GM23338 (cell line): ENCODE measurements at regions not wholly inside any gene's neighbourhood (a gene's known extent, or its start where the extent isn't known, plus 50 kb on each side); places are given as distances from the start of the nearest gene placed in this dataset.

Experiments used
- ATAC-seq: fragments of 200-7000 bp; cut with Tn5 transposase; 3 replicates; pipeline ENCODE4 v1.9.1; 2020
- DNase-seq: peaks from one replicate; pipeline ENCODE4 v3.0.0-alpha.2; 2015; ENCODE audit warnings: low spot score
- H2AFZ ChIP-seq: fragments of 200-600 bp; sonication (generic); 2 replicates; pipeline ENCODE4 v1.8.0; 2016; ENCODE audit warnings: antibody characterized with exemption, mild to moderate bottlenecking, moderate library complexity
- H3F3A ChIP-seq: fragments of 200-600 bp; sonication (generic); replicated peaks from 2 replicates; pipeline ENCODE4 v1.8.0; 2017; ENCODE audit warnings: antibody characterized with exemption, mixed run types, low read depth
- H3K27ac ChIP-seq: fragments of 200-600 bp; sonication (generic); 2 replicates; pipeline ENCODE4 v1.6.1; 2016; ENCODE audit warnings: low read depth
- H3K27me3 ChIP-seq: fragments of 200-600 bp; sonication (generic); 2 replicates; pipeline ENCODE4 v1.8.0; 2016; ENCODE audit warnings: mild to moderate bottlenecking, mixed run types, moderate library complexity; ENCODE audit not compliant: insufficient read depth
- H3K36me3 ChIP-seq: fragments of 200-600 bp; sonication (generic); 2 replicates; pipeline ENCODE4 v1.8.0; 2016; ENCODE audit warnings: mild to moderate bottlenecking; ENCODE audit not compliant: insufficient read depth
- H3K4me1 ChIP-seq: fragments of 200-600 bp; sonication (generic); 2 replicates; pipeline ENCODE4 v1.8.0; 2016; ENCODE audit warnings: mild to moderate bottlenecking, moderate library complexity; ENCODE audit not compliant: insufficient read depth
- H3K4me2 ChIP-seq: fragments of 200-600 bp; sonication (generic); 2 replicates; pipeline ENCODE4 v1.7.1; 2017; ENCODE audit warnings: mixed run types
- H3K4me3 ChIP-seq: fragments of 200-600 bp; sonication (generic); 2 replicates; pipeline ENCODE4 v1.6.1; 2016; ENCODE audit warnings: mixed run types
- H3K79me2 ChIP-seq: fragments of 200-600 bp; sonication (generic); replicated peaks from 2 replicates; pipeline ENCODE4 v1.8.0; 2017; ENCODE audit warnings: mild to moderate bottlenecking; ENCODE audit not compliant: insufficient read depth
- H3K9me2 ChIP-seq: fragments of 200-600 bp; sonication (generic); 2 replicates; pipeline ENCODE4 v1.8.0; 2017; ENCODE audit not compliant: insufficient read depth
- H4K20me1 ChIP-seq: fragments of 200-600 bp; sonication (generic); replicated peaks from 2 replicates; pipeline ENCODE4 v1.8.0; 2017; ENCODE audit warnings: mild to moderate bottlenecking; ENCODE audit not compliant: insufficient read depth
- H3K27ac Mint-ChIP-seq: 2 replicates; pipeline ENCODE4 v1.8.0; 2020; ENCODE audit warnings: inconsistent platforms, mild to moderate bottlenecking, moderate library complexity, mixed read lengths
- H3K27me3 Mint-ChIP-seq: 3 replicates; pipeline ENCODE4 v1.8.0; 2022; ENCODE audit warnings: low read depth, mild to moderate bottlenecking, moderate library complexity, mixed read lengths, inconsistent platforms; ENCODE audit not compliant: insufficient read depth, poor library complexity
- H3K36me3 Mint-ChIP-seq: 3 replicates; pipeline ENCODE4 v1.8.0; 2021; ENCODE audit warnings: low read depth, mild to moderate bottlenecking, inconsistent platforms, moderate library complexity, mixed read lengths
- H3K4me1 Mint-ChIP-seq: 3 replicates; pipeline ENCODE4 v1.8.0; 2020; ENCODE audit warnings: mild to moderate bottlenecking, inconsistent platforms, mixed read lengths
- H3K4me3 Mint-ChIP-seq: 3 replicates; pipeline ENCODE4 v1.8.0; 2021; ENCODE audit warnings: moderate library complexity, mild to moderate bottlenecking, inconsistent platforms, mixed read lengths
- H3K9me3 Mint-ChIP-seq: 3 replicates; pipeline ENCODE4 v1.8.0; 2020; ENCODE audit warnings: moderate library complexity, mild to moderate bottlenecking, inconsistent platforms, mixed read lengths
- CREB1 ChIP-seq: fragments of 250-450 bp; sonication (Bioruptor Pico); IDR thresholded peaks from 2 replicates; pipeline ENCODE4 v1.5.0; 2020; ENCODE audit warnings: low read depth, mild to moderate bottlenecking, moderate library complexity
- CTCF ChIP-seq, 2 experiments: fragments of 200-600 bp in 1 of 2; sonication (generic) in 1 of 2; conservative IDR thresholded peaks; 2 replicates each; pipeline versions ENCODE4 v1.5.1 to v1.6.1; 2016 to 2017; ENCODE audit warnings: antibody characterized with exemption in 2 of 2, low read depth in 2 of 2, mild to moderate bottlenecking in 2 of 2, moderate library complexity in 1 of 2
- ETS1 ChIP-seq: IDR thresholded peaks from 2 replicates; pipeline ENCODE4 v1.6.1; 2016; ENCODE audit warnings: antibody characterized with exemption
- EZH2 ChIP-seq: fragments of 200-600 bp; sonication (generic); IDR thresholded peaks from one replicate; pipeline ENCODE4 v1.8.0; 2017; ENCODE audit warnings: antibody characterized with exemption, mild to moderate bottlenecking, low read depth; ENCODE audit not compliant: unreplicated experiment
- EZH2phosphoT487 ChIP-seq: fragments of 200-600 bp; sonication (generic); IDR thresholded peaks from one replicate; pipeline ENCODE4 v1.8.1; 2018; ENCODE audit warnings: antibody characterized with exemption; ENCODE audit not compliant: unreplicated experiment
- JUNB ChIP-seq: IDR thresholded peaks from one replicate; pipeline ENCODE4 v1.6.1; 2016; ENCODE audit warnings: antibody characterized with exemption; ENCODE audit not compliant: unreplicated experiment
- NANOG ChIP-seq: IDR thresholded peaks from 2 replicates; pipeline ENCODE4 v1.6.1; 2016; ENCODE audit warnings: antibody characterized with exemption, borderline replicate concordance
- POLR2AphosphoS5 ChIP-seq: IDR thresholded peaks from 2 replicates; pipeline ENCODE4 v1.6.1; 2016; ENCODE audit warnings: antibody characterized with exemption, low read depth
- ZNF114 ChIP-seq: fragments of 250-450 bp; sonication (Bioruptor Pico); IDR thresholded peaks from 2 replicates; pipeline ENCODE4 v1.5.0; 2020; ENCODE audit warnings: mild to moderate bottlenecking, moderate library complexity
- ZNF331 ChIP-seq: fragments of 250-450 bp; sonication (Bioruptor Pico); IDR thresholded peaks from 2 replicates; pipeline ENCODE4 v1.5.0; 2020; ENCODE audit warnings: low read depth, mild to moderate bottlenecking, moderate library complexity
- TF ChIP-seq, protein P1 (sequence below): fragments of 250-450 bp; sonication (Bioruptor Pico); IDR thresholded peaks from 2 replicates; pipeline ENCODE4 v1.5.0; 2020; ENCODE audit warnings: mild to moderate bottlenecking, moderate library complexity

DNA sequence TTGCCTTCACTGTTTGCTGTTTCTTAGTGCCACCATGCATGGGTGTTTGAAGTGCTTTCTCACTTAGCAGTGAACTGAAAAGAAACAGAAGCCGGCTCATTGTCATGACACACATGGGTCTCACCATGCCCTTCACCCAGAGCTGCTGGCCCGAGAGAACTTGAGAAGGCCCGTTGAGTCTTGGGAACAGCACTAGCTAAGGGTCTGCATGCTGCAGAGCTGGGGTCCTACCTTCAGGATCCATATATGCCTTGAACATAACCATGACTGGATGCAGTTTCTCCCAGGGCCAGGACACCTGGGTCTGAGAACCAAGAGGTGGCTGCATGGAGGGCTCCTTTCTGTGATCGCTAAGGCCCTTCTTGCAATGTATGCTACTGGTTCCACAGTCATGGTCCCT, 245.5 kb upstream of the HS6ST1 start:
- H3K4me3 Mint-ChIP-seq: no peak overlapping the region
- no peaks in the 10 kb centered on the region for H3K36me3 Mint-ChIP-seq
- ATAC-seq: no peak

DNA sequence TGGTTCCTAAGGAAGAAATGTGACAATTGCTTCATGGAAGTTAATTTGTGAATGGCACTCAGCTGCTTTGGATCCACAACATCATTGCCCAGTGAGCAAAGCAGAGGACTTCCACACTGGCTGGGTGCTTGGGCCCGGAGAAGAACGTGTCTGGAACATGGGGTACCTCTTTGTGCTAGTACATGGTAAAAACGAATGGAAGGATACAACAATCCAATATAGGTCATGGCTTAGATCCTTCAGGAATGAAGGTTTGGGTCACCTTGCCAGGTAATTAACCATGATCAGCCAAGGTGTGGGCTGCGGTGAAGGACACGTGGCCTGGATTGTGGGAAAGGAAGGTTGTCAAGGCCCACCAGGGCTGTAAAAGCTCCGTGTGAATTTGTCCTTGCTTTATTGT, 245.9 kb upstream of the HS6ST1 start:
- H3K27ac ChIP-seq: no peak overlapping the region
- no peak for ATAC-seq
- H3K4me1 ChIP-seq: peaks cover 7% of the 10 kb centered on the region
- no peaks in the 10 kb centered on the region for H3K79me2 ChIP-seq
- H3F3A ChIP-seq: no peaks in the 10 kb centered on the region
- no peaks in the 10 kb centered on the region for H4K20me1 ChIP-seq
- Mint-ChIP-seq H3K36me3 (no peaks in the 10 kb centered on the region), H3K27ac (no peak overlapping the region), H3K4me1 (peaks cover 9% of the 10 kb centered on the region), H3K4me3 (no peak overlapping the region), H3K27me3 (peaks cover 2% of the 10 kb centered on the region), H3K9me3 (no peaks in the 10 kb centered on the region; the same call in 2 of the 3 replicates)
- no peak overlapping the region for H2AFZ ChIP-seq
- H3K9me2 ChIP-seq: peaks cover 9% of the 10 kb centered on the region
- no peak overlapping the region for H3K4me2 ChIP-seq
- H3K27me3 ChIP-seq: no peaks in the 10 kb centered on the region
- no peaks in the 10 kb centered on the region for H3K36me3 ChIP-seq
- no peak overlapping the region for H3K4me3 ChIP-seq
- no peak for DNase-seq
- TF ChIP-seq, protein P1, sequence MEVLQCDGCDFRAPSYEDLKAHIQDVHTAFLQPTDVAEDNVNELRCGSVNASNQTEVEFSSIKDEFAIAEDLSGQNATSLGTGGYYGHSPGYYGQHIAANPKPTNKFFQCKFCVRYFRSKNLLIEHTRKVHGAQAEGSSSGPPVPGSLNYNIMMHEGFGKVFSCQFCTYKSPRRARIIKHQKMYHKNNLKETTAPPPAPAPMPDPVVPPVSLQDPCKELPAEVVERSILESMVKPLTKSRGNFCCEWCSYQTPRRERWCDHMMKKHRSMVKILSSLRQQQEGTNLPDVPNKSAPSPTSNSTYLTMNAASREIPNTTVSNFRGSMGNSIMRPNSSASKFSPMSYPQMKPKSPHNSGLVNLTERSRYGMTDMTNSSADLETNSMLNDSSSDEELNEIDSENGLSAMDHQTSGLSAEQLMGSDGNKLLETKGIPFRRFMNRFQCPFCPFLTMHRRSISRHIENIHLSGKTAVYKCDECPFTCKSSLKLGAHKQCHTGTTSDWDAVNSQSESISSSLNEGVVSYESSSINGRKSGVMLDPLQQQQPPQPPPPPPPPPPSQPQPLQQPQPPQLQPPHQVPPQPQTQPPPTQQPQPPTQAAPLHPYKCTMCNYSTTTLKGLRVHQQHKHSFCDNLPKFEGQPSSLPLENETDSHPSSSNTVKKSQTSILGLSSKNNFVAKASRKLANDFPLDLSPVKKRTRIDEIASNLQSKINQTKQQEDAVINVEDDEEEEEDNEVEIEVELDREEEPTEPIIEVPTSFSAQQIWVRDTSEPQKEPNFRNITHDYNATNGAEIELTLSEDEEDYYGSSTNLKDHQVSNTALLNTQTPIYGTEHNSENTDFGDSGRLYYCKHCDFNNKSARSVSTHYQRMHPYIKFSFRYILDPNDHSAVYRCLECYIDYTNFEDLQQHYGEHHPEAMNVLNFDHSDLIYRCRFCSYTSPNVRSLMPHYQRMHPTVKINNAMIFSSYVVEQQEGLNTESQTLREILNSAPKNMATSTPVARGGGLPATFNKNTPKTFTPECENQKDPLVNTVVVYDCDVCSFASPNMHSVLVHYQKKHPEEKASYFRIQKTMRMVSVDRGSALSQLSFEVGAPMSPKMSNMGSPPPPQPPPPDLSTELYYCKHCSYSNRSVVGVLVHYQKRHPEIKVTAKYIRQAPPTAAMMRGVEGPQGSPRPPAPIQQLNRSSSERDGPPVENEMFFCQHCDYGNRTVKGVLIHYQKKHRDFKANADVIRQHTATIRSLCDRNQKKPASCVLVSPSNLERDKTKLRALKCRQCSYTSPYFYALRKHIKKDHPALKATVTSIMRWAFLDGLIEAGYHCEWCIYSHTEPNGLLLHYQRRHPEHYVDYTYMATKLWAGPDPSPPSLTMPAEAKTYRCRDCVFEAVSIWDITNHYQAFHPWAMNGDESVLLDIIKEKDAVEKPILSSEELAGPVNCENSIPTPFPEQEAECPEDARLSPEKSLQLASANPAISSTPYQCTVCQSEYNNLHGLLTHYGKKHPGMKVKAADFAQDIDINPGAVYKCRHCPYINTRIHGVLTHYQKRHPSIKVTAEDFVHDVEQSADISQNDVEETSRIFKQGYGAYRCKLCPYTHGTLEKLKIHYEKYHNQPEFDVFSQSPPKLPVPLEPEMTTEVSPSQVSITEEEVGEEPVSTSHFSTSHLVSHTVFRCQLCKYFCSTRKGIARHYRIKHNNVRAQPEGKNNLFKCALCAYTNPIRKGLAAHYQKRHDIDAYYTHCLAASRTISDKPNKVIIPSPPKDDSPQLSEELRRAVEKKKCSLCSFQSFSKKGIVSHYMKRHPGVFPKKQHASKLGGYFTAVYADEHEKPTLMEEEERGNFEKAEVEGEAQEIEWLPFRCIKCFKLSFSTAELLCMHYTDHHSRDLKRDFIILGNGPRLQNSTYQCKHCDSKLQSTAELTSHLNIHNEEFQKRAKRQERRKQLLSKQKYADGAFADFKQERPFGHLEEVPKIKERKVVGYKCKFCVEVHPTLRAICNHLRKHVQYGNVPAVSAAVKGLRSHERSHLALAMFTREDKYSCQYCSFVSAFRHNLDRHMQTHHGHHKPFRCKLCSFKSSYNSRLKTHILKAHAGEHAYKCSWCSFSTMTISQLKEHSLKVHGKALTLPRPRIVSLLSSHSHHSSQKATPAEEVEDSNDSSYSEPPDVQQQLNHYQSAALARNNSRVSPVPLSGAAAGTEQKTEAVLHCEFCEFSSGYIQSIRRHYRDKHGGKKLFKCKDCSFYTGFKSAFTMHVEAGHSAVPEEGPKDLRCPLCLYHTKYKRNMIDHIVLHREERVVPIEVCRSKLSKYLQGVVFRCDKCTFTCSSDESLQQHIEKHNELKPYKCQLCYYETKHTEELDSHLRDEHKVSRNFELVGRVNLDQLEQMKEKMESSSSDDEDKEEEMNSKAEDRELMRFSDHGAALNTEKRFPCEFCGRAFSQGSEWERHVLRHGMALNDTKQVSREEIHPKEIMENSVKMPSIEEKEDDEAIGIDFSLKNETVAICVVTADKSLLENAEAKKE (CRISPR knock-in tag): no peak
- TF ChIP-seq NANOG (no peak), ZNF114 (CRISPR knock-in tag) (no peak), EZH2 (no peak), EZH2phosphoT487 (no peak), CTCF (conservative IDR thresholded peaks at IDR 0.05; ENCODE audit: low read depth in 2 of 2) (no peak), JUNB (no peak), ETS1 (no peak), POLR2AphosphoS5 (no peak), ZNF331 (CRISPR knock-in tag) (no peak)

More for the DNA sequence above, 245.5 kb upstream of the HS6ST1 start:
- no peaks in the 10 kb centered on the region; the same call in 2 of the 3 replicates for H3K9me3 Mint-ChIP-seq
- H3K36me3 ChIP-seq: no peaks in the 10 kb centered on the region
- H3K79me2 ChIP-seq: no peaks in the 10 kb centered on the region
- H3K9me2 ChIP-seq: peaks cover 6% of the 10 kb centered on the region; the same call in 1 of the 2 replicates
- H3K27me3 ChIP-seq: no peaks in the 10 kb centered on the region
- no peaks in the 10 kb centered on the region for H4K20me1 ChIP-seq
- peaks cover 2% of the 10 kb centered on the region for H3K27me3 Mint-ChIP-seq
- H3F3A ChIP-seq: no peaks in the 10 kb centered on the region
- no peak overlapping the region for H2AFZ ChIP-seq
- H3K27ac ChIP-seq: no peak overlapping the region
- TF ChIP-seq CREB1 (no peak), POLR2AphosphoS5 (no peak), ZNF331 (CRISPR knock-in tag) (no peak)
- H3K4me1 Mint-ChIP-seq: peaks cover 9% of the 10 kb centered on the region
- DNase-seq: no peak
- peaks cover 7% of the 10 kb centered on the region for H3K4me1 ChIP-seq
- H3K27ac Mint-ChIP-seq: no peak overlapping the region
- no peak overlapping the region for H3K4me3 ChIP-seq
- no peak overlapping the region for H3K4me2 ChIP-seq
